MM.1S (cell line): ENCODE measurements at regions not wholly inside any gene's neighbourhood (a gene's known extent, or its start where the extent isn't known, plus 50 kb on each side); places are given as distances from the start of the nearest gene placed in this dataset.

Experiments
- DNase-seq: peaks from one replicate; pipeline ENCODE4 v3.0.0-alpha.2; 2015
- H2AFZ ChIP-seq: fragments of 300-600 bp; sonication (generic); 2 replicates; pipeline ENCODE4 v1.6.0; 2016; ENCODE audit warnings: antibody characterized with exemption, low read length
- H3F3A ChIP-seq: fragments of 300-600 bp; sonication (generic); 2 replicates; pipeline ENCODE4 v1.6.1; 2016; ENCODE audit warnings: mild to moderate bottlenecking, antibody characterized with exemption, low read length, moderate library complexity, mixed read lengths; ENCODE audit not compliant: insufficient read depth
- H3K27ac ChIP-seq: fragments of 300-600 bp; sonication (generic); 2 replicates; pipeline ENCODE4 v1.5.1; 2016; ENCODE audit warnings: mild to moderate bottlenecking, low read length
- H3K27me3 ChIP-seq: fragments of 300-600 bp; sonication (generic); replicated peaks from 2 replicates; pipeline ENCODE4 v1.6.0; 2016; ENCODE audit warnings: low read length; ENCODE audit not compliant: insufficient read depth
- H3K36me3 ChIP-seq: fragments of 300-600 bp; sonication (generic); replicated peaks from 2 replicates; pipeline ENCODE4 v1.6.1; 2016; ENCODE audit warnings: mild to moderate bottlenecking, low read length, mixed read lengths; ENCODE audit not compliant: insufficient read depth
- H3K4me1 ChIP-seq: fragments of 300-600 bp; sonication (generic); 2 replicates; pipeline ENCODE4 v1.6.1; 2016; ENCODE audit warnings: low read length, mixed read lengths
- H3K4me2 ChIP-seq: fragments of 300-600 bp; sonication (generic); 2 replicates; pipeline ENCODE4 v1.6.0; 2016; ENCODE audit warnings: low read depth, low read length
- H3K4me3 ChIP-seq: fragments of 300-600 bp; sonication (generic); 2 replicates; pipeline ENCODE4 v1.5.1; 2016; ENCODE audit warnings: low read length, mixed read lengths
- H3K79me2 ChIP-seq: fragments of 300-600 bp; sonication (generic); 2 replicates; pipeline ENCODE4 v1.6.1; 2016; ENCODE audit warnings: mixed run types, low read length, mixed read lengths
- H3K9ac ChIP-seq: fragments of 300-600 bp; sonication (generic); 2 replicates; pipeline ENCODE4 v1.6.1; 2016; ENCODE audit warnings: low read length, mixed read lengths
- H3K9me2 ChIP-seq: fragments of 300-600 bp; sonication (generic); replicated peaks from 2 replicates; pipeline ENCODE4 v1.6.1; 2016; ENCODE audit warnings: mild to moderate bottlenecking, low read length, mixed read lengths; ENCODE audit not compliant: insufficient read depth
- H3K9me3 ChIP-seq: fragments of 300-600 bp; sonication (generic); replicated peaks from 2 replicates; pipeline ENCODE4 v1.6.1; 2016; ENCODE audit warnings: mild to moderate bottlenecking, low read length, mixed read lengths; ENCODE audit not compliant: insufficient read depth
- H4K20me1 ChIP-seq: fragments of 300-600 bp; sonication (generic); 2 replicates; pipeline ENCODE4 v1.6.1; 2016; ENCODE audit warnings: mild to moderate bottlenecking, low read length, moderate library complexity, mixed read lengths; ENCODE audit not compliant: insufficient read depth
- CTCF ChIP-seq: fragments of 300-600 bp; sonication (generic); IDR thresholded peaks from 2 replicates; pipeline ENCODE4 v1.5.1; 2016; ENCODE audit warnings: antibody characterized with exemption, low read length, mixed read lengths
- EZH2 ChIP-seq: fragments of 300-600 bp; sonication (generic); optimal IDR thresholded peaks from 2 replicates; pipeline ENCODE3; 2017; ENCODE audit warnings: low read depth, mild to moderate bottlenecking, antibody characterized with exemption, low read length, mixed read lengths
- EZH2phosphoT487 ChIP-seq: fragments of 300-600 bp; sonication (generic); IDR thresholded peaks from 2 replicates; pipeline ENCODE4 v1.6.1; 2018; ENCODE audit warnings: antibody characterized with exemption, low read length

GRCh38 chr13:91203430-91203829 lies 144.1 kb upstream of the MIR17HG start:
- TF ChIP-seq EZH2phosphoT487 (no peak), CTCF (no peak), EZH2 (no peak)
- no peak for DNase-seq
- H2AFZ ChIP-seq: no peak overlapping the region

GRCh38 chr13:91207261-91207660 lies 140.2 kb upstream of the MIR17HG start:
- no peak overlapping the region for H3K4me3 ChIP-seq
- no peak overlapping the region for H3K4me2 ChIP-seq
- H3K36me3 ChIP-seq: no peaks in the 10 kb centered on the region
- H3K9me3 ChIP-seq: no peaks in the 10 kb centered on the region
- no peaks in the 10 kb centered on the region for H3K9me2 ChIP-seq
- H3F3A ChIP-seq: no peaks in the 10 kb centered on the region
- H3K9ac ChIP-seq: no peak overlapping the region
- H2AFZ ChIP-seq: no peak overlapping the region
- TF ChIP-seq EZH2 (no peak), EZH2phosphoT487 (no peak), CTCF (no peak)
- no peak for DNase-seq
- H3K27me3 ChIP-seq: no peaks in the 10 kb centered on the region
- no peaks in the 10 kb centered on the region for H4K20me1 ChIP-seq
- no peak overlapping the region for H3K27ac ChIP-seq
- no peaks in the 10 kb centered on the region for H3K4me1 ChIP-seq
- H3K79me2 ChIP-seq: no peaks in the 10 kb centered on the region

More at GRCh38 chr13:91203430-91203829, 144.1 kb upstream of the MIR17HG start:
- H3K79me2 ChIP-seq: no peaks in the 10 kb centered on the region
- no peaks in the 10 kb centered on the region for H4K20me1 ChIP-seq
- no peaks in the 10 kb centered on the region for H3K9me2 ChIP-seq
- H3K4me1 ChIP-seq: no peaks in the 10 kb centered on the region
- H3K36me3 ChIP-seq: no peaks in the 10 kb centered on the region
- no peak overlapping the region for H3K27ac ChIP-seq
- no peaks in the 10 kb centered on the region for H3F3A ChIP-seq
- no peaks in the 10 kb centered on the region for H3K9me3 ChIP-seq
- no peak overlapping the region for H3K4me3 ChIP-seq
- H3K27me3 ChIP-seq: no peaks in the 10 kb centered on the region
- no peak overlapping the region for H3K4me2 ChIP-seq
- no peak overlapping the region for H3K9ac ChIP-seq

GRCh38 chr13:91211510-91211909 lies 136.0 kb upstream of the MIR17HG start:
- no peaks in the 10 kb centered on the region for H3K4me1 ChIP-seq
- no peak overlapping the region for H3K4me2 ChIP-seq
- H3K9ac ChIP-seq: no peak overlapping the region
- no peaks in the 10 kb centered on the region for H3K79me2 ChIP-seq
- H3K27ac ChIP-seq: no peak overlapping the region
- no peak for DNase-seq
- TF ChIP-seq EZH2phosphoT487 (no peak), EZH2 (no peak), CTCF (no peak)
- no peak overlapping the region for H3K4me3 ChIP-seq
- H2AFZ ChIP-seq: no peak overlapping the region
- H3K27me3 ChIP-seq: no peaks in the 10 kb centered on the region
- H3K9me3 ChIP-seq: no peaks in the 10 kb centered on the region
- H3K36me3 ChIP-seq: no peaks in the 10 kb centered on the region
- no peaks in the 10 kb centered on the region for H4K20me1 ChIP-seq
- no peaks in the 10 kb centered on the region for H3F3A ChIP-seq
- H3K9me2 ChIP-seq: no peaks in the 10 kb centered on the region
